GM19438 (cell line): ENCODE measurements at regions not wholly inside any gene's neighbourhood (a gene's known extent, or its start where the extent isn't known, plus 50 kb on each side); places are given as distances from the start of the nearest gene placed in this dataset.
"Not testable (repeated sequence)": the region's sequence is repeated elsewhere in the genome, so short reads cannot be mapped to it uniquely, and the experiment has no call there.

Experiments
- ATAC-seq: cut with Tn5 transposase; IDR thresholded peaks from one replicate; pipeline ENCODE4 v1.9.1; 2021; ENCODE audit warnings: low read depth; ENCODE audit not compliant: unreplicated experiment

- no peak for ATAC-seq
These were observed 74.3 kb upstream of the GUCY1A1 start for GRCh38 chr4:155592179-155592937.

- no peak for ATAC-seq
These were observed 74.9 kb upstream of the GUCY1A1 start for GRCh38 chr4:155591738-155592143.

- no peak for ATAC-seq
These were observed 75.7 kb upstream of the GUCY1A1 start for GRCh38 chr4:155590796-155591585.

GRCh38 chr4:155588437-155588836, 78.2 kb upstream of the GUCY1A1 start:
- no peak for ATAC-seq

- no peak for ATAC-seq
These were observed 78.9 kb upstream of the GUCY1A1 start for GRCh38 chr4:155587766-155588165.

GRCh38 chr4:155582971-155583437, 83.6 kb upstream of the GUCY1A1 start:
- ATAC-seq, result no peak

GRCh38 chr4:155582041-155582440, 84.6 kb upstream of the GUCY1A1 start:
- ATAC-seq, result no peak

GRCh38 chr4:155578726-155579370, 87.8 kb upstream of the GUCY1A1 start:
- no peak for ATAC-seq

GRCh38 chr4:155578219-155578618, 88.4 kb upstream of the GUCY1A1 start:
- no peak for ATAC-seq

- not testable (repeated sequence) for ATAC-seq
These were observed 92.3 kb upstream of the GUCY1A1 start for GRCh38 chr4:155574329-155574728.

GRCh38 chr4:155573126-155573525, 93.5 kb upstream of the GUCY1A1 start:
- ATAC-seq, result no peak

GRCh38 chr4:155572106-155572703, 94.4 kb upstream of the GUCY1A1 start:
- ATAC-seq, result no peak

- ATAC-seq, result no peak
These were observed 95.3 kb upstream of the GUCY1A1 start for GRCh38 chr4:155571184-155571944.

- ATAC-seq, result no peak
These were observed 96.0 kb upstream of the GUCY1A1 start for GRCh38 chr4:155570661-155571060.

- no peak for ATAC-seq
These were observed 96.6 kb upstream of the GUCY1A1 start for GRCh38 chr4:155569960-155570515.

GRCh38 chr4:155569471-155569870, 97.2 kb upstream of the GUCY1A1 start:
- no peak for ATAC-seq

- no peak for ATAC-seq
These were observed 97.9 kb upstream of the GUCY1A1 start for GRCh38 chr4:155568641-155569220.

GRCh38 chr4:155566354-155566753, 100.3 kb upstream of the GUCY1A1 start:
- ATAC-seq, result no peak

- ATAC-seq, result no peak
These were observed 100.9 kb upstream of the GUCY1A1 start for GRCh38 chr4:155565776-155566175.
